H9 (cell line): ENCODE measurements at regions not wholly inside any gene's neighbourhood (a gene's known extent, or its start where the extent isn't known, plus 50 kb on each side); places are given as distances from the start of the nearest gene placed in this dataset.

Source experiments
- DNase-seq: peaks from one replicate; pipeline ENCODE4 v3.0.0-alpha.2; 2017
- H2AFZ ChIP-seq: one replicate; pipeline ENCODE4 v1.6.1; 2013; ENCODE audit warnings: mild to moderate bottlenecking, low read length, control low read depth, moderate library complexity
- H2AK5ac ChIP-seq: 2 replicates; pipeline ENCODE4 v1.6.1; 2013; ENCODE audit warnings: low read length, control low read depth, mixed read lengths; ENCODE audit not compliant: insufficient read length
- H2BK120ac ChIP-seq: one replicate; pipeline ENCODE4 v1.6.1; 2013; ENCODE audit warnings: low read depth, mild to moderate bottlenecking, low read length, control low read depth, inconsistent platforms; ENCODE audit not compliant: poor library complexity, severe bottlenecking
- H2BK12ac ChIP-seq: 2 replicates; pipeline ENCODE4 v1.6.1; 2013; ENCODE audit warnings: low read length, control low read depth, mixed read lengths, low read depth; ENCODE audit not compliant: insufficient read length
- H2BK15ac ChIP-seq: 2 replicates; pipeline ENCODE4 v1.6.1; 2013; ENCODE audit warnings: low read depth, low read length, control low read depth
- H2BK20ac ChIP-seq: one replicate; pipeline ENCODE4 v1.6.1; 2013; ENCODE audit warnings: low read depth, mild to moderate bottlenecking, low read length, control low read depth, inconsistent platforms; ENCODE audit not compliant: poor library complexity, severe bottlenecking
- H2BK5ac ChIP-seq: 2 replicates; pipeline ENCODE4 v1.6.1; 2013; ENCODE audit warnings: low read length, control low read depth, mixed read lengths; ENCODE audit not compliant: insufficient read length
- H3K14ac ChIP-seq: 2 replicates; pipeline ENCODE4 v1.6.1; 2013; ENCODE audit warnings: low read length, control low read depth; ENCODE audit not compliant: insufficient read depth
- H3K18ac ChIP-seq: 2 replicates; pipeline ENCODE4 v1.6.1; 2013; ENCODE audit warnings: low read depth, mild to moderate bottlenecking, mixed read lengths, low read length, control low read depth; ENCODE audit not compliant: insufficient read length
- H3K23ac ChIP-seq: 2 replicates; pipeline ENCODE4 v1.6.1; 2013; ENCODE audit warnings: low read length, control low read depth, mixed read lengths, low read depth; ENCODE audit not compliant: insufficient read length
- H3K23me2 ChIP-seq: 2 replicates; pipeline ENCODE4 v1.6.1; 2013; ENCODE audit warnings: low read depth, mild to moderate bottlenecking, mixed read lengths, low read length, control low read depth; ENCODE audit not compliant: insufficient read length, poor library complexity, severe bottlenecking
- H3K27ac ChIP-seq: 2 replicates; pipeline ENCODE4 v1.5.1; 2013; ENCODE audit warnings: low read length, control low read depth, mixed read lengths, low read depth; ENCODE audit not compliant: insufficient read length
- H3K27me3 ChIP-seq: 2 replicates; pipeline ENCODE4 v1.6.1; 2013; ENCODE audit warnings: low read length, control low read depth, inconsistent platforms; ENCODE audit not compliant: insufficient read depth
- H3K4ac ChIP-seq: 2 replicates; pipeline ENCODE4 v1.6.1; 2013; ENCODE audit warnings: low read depth, mild to moderate bottlenecking, control low read depth, inconsistent platforms, low read length, moderate library complexity
- H3K4me1 ChIP-seq: 2 replicates; pipeline ENCODE4 v1.6.1; 2013; ENCODE audit warnings: low read length, control low read depth, inconsistent platforms; ENCODE audit not compliant: insufficient read depth
- H3K4me2 ChIP-seq: 2 replicates; pipeline ENCODE4 v1.6.1; 2013; ENCODE audit warnings: low read length, control low read depth, mixed read lengths; ENCODE audit not compliant: insufficient read length, insufficient read depth
- H3K56ac ChIP-seq: 2 replicates; pipeline ENCODE4 v1.6.1; 2013; ENCODE audit warnings: low read depth, mild to moderate bottlenecking, mixed read lengths, low read length, control low read depth; ENCODE audit not compliant: insufficient read length
- H3K79me1 ChIP-seq: 2 replicates; pipeline ENCODE4 v1.6.1; 2013; ENCODE audit warnings: low read depth, mild to moderate bottlenecking, moderate library complexity, low read length, control low read depth, inconsistent platforms; ENCODE audit not compliant: insufficient read depth, poor library complexity, severe bottlenecking
- H3K79me2 ChIP-seq: 2 replicates; pipeline ENCODE4 v1.6.1; 2013; ENCODE audit warnings: low read length, control low read depth, inconsistent platforms; ENCODE audit not compliant: insufficient read depth
- H3K9ac ChIP-seq: 2 replicates; pipeline ENCODE4 v1.6.1; 2013; ENCODE audit warnings: low read length, control low read depth, mixed read lengths; ENCODE audit not compliant: insufficient read length; ENCODE audit errors: extremely low read depth
- H3K9me3 ChIP-seq: one replicate; pipeline ENCODE4 v1.6.1; 2013; ENCODE audit warnings: low read depth, low read length, inconsistent platforms; ENCODE audit not compliant: control insufficient read depth
- H3T11ph ChIP-seq: one replicate; pipeline ENCODE4 v1.6.1; 2013; ENCODE audit warnings: mild to moderate bottlenecking, low read length, control low read depth, inconsistent platforms
- H4K20me1 ChIP-seq: one replicate; pipeline ENCODE4 v1.6.1; 2013; ENCODE audit not compliant: control insufficient read depth, insufficient read length, insufficient read depth
- H4K5ac ChIP-seq: 2 replicates; pipeline ENCODE4 v1.6.1; 2013; ENCODE audit warnings: low read depth, mild to moderate bottlenecking, mixed read lengths, low read length, control low read depth; ENCODE audit not compliant: insufficient read length
- H4K8ac ChIP-seq: replicated peaks from 2 replicates; pipeline ENCODE4 v1.6.1; 2013; ENCODE audit warnings: low read length, control low read depth, mixed read lengths, low read depth; ENCODE audit not compliant: insufficient read length
- H4K91ac ChIP-seq: 2 replicates; pipeline ENCODE4 v1.6.1; 2013; ENCODE audit warnings: low read depth, mild to moderate bottlenecking, moderate library complexity, mixed read lengths, low read length, control low read depth; ENCODE audit not compliant: insufficient read length
- H3K27ac Mint-ChIP-seq, 3 experiments: 2 replicates in 2 of 3; 3 replicates in 1 of 3; pipeline ENCODE4 v1.8.0; 2020 to 2021; ENCODE audit warnings: mixed read lengths in 3 of 3, mild to moderate bottlenecking in 1 of 3, moderate library complexity in 1 of 3
- H3K27me3 Mint-ChIP-seq: 2 replicates; pipeline ENCODE4 v1.8.0; 2021; ENCODE audit warnings: low read depth, mild to moderate bottlenecking, moderate library complexity, mixed read lengths
- H3K36me3 Mint-ChIP-seq, 3 experiments: 2 replicates in 2 of 3; 3 replicates in 1 of 3; pipeline ENCODE4 v1.8.0; 2020 to 2021; ENCODE audit warnings: low read depth in 3 of 3, mixed read lengths in 3 of 3; ENCODE audit not compliant: insufficient read depth in 1 of 3
- H3K4me1 Mint-ChIP-seq, 2 experiments: 2 replicates each; pipeline ENCODE4 v1.8.0; 2020; ENCODE audit warnings: mixed read lengths in 2 of 2
- H3K4me3 Mint-ChIP-seq, 2 experiments: 2 replicates in 1 of 2; 3 replicates in 1 of 2; pipeline ENCODE4 v1.8.0; 2020 to 2021; ENCODE audit warnings: mild to moderate bottlenecking in 2 of 2, mixed read lengths in 2 of 2, moderate library complexity in 1 of 2
- H3K9me3 Mint-ChIP-seq, 2 experiments: 2 replicates in 1 of 2; 3 replicates in 1 of 2; pipeline ENCODE4 v1.8.0; 2020; ENCODE audit warnings: mild to moderate bottlenecking in 2 of 2, mixed read lengths in 2 of 2, moderate library complexity in 1 of 2
- WGBS: extraction: QIAGEN DNeasy Blood & Tissue Kit; methylation state at CpG from one replicate; pipeline ENCODE4 v1.1.7; 2013; ENCODE audit warnings: missing lambda C conversion rate, low lambda C conversion rate, mixed read lengths; ENCODE audit not compliant: insufficient read length; ENCODE audit errors: extremely low coverage; 5-methylcytosine and 5-hydroxymethylcytosine counted together
- TF ChIP-seq, protein P1 (sequence below): fragments of 200-600 bp; sonication (generic); conservative IDR thresholded peaks from 3 replicates; pipeline ENCODE4 v1.8.0; 2021; ENCODE audit warnings: antibody characterized with exemption, mild to moderate bottlenecking

- Histone ChIP-seq H3K79me1 (no peaks in the 10 kb centered on the region), H3K18ac (no peak overlapping the region), H2BK5ac (no peak overlapping the region), H3K56ac (no peak overlapping the region), H3K23me2 (no peaks in the 10 kb centered on the region), H3K4me1 (no peaks in the 10 kb centered on the region), H2BK15ac (no peak overlapping the region), H3K4me2 (no peak overlapping the region), H2AFZ (no peak overlapping the region), H3K4ac (no peak overlapping the region), H3T11ph (no peak overlapping the region), H2BK120ac (no peak overlapping the region), H4K91ac (no peak overlapping the region), H3K79me2 (no peaks in the 10 kb centered on the region), H3K9me3 (no peaks in the 10 kb centered on the region), H3K23ac (no peak overlapping the region), H3K14ac (no peak overlapping the region), H3K9ac (no peak overlapping the region), H4K8ac (no peak overlapping the region), H3K27ac (no peak overlapping the region), H3K27me3 (no peaks in the 10 kb centered on the region), H4K5ac (no peak overlapping the region), H4K20me1 (no peaks in the 10 kb centered on the region), H2AK5ac (no peak overlapping the region), H2BK12ac (no peak overlapping the region), H2BK20ac (no peak overlapping the region)
- no peak overlapping the region for H3K4me3 Mint-ChIP-seq
- H3K9me3 Mint-ChIP-seq, result no peaks in the 10 kb centered on the region; a peak in 1 of 5 replicates
- H3K27ac Mint-ChIP-seq, result no peak overlapping the region
- no peak for DNase-seq
- WGBS, result no CpG with 5 or more reads among the region's 6 CpGs
- H3K4me1 Mint-ChIP-seq, result 0 out of 4 replicates have a peak, but pooled peaks cover 0 to 3% of the 10 kb centered on the region in 2 experiments
- no peaks in the 10 kb centered on the region for H3K36me3 Mint-ChIP-seq
- peaks cover 10% of the 10 kb centered on the region for H3K27me3 Mint-ChIP-seq
- TF ChIP-seq, protein P1, sequence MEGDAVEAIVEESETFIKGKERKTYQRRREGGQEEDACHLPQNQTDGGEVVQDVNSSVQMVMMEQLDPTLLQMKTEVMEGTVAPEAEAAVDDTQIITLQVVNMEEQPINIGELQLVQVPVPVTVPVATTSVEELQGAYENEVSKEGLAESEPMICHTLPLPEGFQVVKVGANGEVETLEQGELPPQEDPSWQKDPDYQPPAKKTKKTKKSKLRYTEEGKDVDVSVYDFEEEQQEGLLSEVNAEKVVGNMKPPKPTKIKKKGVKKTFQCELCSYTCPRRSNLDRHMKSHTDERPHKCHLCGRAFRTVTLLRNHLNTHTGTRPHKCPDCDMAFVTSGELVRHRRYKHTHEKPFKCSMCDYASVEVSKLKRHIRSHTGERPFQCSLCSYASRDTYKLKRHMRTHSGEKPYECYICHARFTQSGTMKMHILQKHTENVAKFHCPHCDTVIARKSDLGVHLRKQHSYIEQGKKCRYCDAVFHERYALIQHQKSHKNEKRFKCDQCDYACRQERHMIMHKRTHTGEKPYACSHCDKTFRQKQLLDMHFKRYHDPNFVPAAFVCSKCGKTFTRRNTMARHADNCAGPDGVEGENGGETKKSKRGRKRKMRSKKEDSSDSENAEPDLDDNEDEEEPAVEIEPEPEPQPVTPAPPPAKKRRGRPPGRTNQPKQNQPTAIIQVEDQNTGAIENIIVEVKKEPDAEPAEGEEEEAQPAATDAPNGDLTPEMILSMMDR, result no peak
Observed at GRCh38 chr6:1079525-1079924, 232.4 kb upstream of the FOXQ1 start.
